Sciatic nerve (tissue), 2 donors: ENCODE measurements at regions not wholly inside any gene's neighbourhood (a gene's known extent, or its start where the extent isn't known, plus 50 kb on each side); places are given as distances from the start of the nearest gene placed in this dataset.
"Not testable (repeated sequence)": the region's sequence is repeated elsewhere in the genome, so short reads cannot be mapped to it uniquely, and the experiment has no call there.

Source experiments
- ATAC-seq: fragments of 200-7000 bp; cut with Tn5 transposase; one replicate; pipeline ENCODE4 v1.9.1; 2020; ENCODE audit warnings: mild to moderate bottlenecking, moderate library complexity
- DNase-seq: peaks from one replicate; pipeline ENCODE4 v3.0.0-alpha.2; 2020; ENCODE audit warnings: low spot score
- intact Hi-C: fragments of 100-400 bp; cut with DNase I; formaldehyde crosslinking; loops from one replicate; pipeline ENCODE4 v1.14.2; 2022
- donor health status: DM: no; HTN: no; CAD: no.
- donor health status: DM: no; HTN: no; CAD: no.

GRCh38 chrX:40422021-40422420 lies 158.7 kb upstream of the ATP6AP2 start:
- DNase-seq (no peak), ATAC-seq (no peak)
- intact Hi-C loops: no loop called here

GRCh38 chrX:40420899-40421729 lies 159.7 kb upstream of the ATP6AP2 start:
- intact Hi-C loops: no loop called here
- ATAC-seq (peak; percentile 71), DNase-seq (no peak)

GRCh38 chrX:40418813-40419195 lies 162.0 kb upstream of the ATP6AP2 start:
- DNase-seq (no peak), ATAC-seq (peak; percentile 66)
- intact Hi-C loops: no loop called here

- no peak for DNase-seq
- intact Hi-C loops: no loop called here
- peak; percentile 60 for ATAC-seq
These were observed 162.5 kb upstream of the ATP6AP2 start for GRCh38 chrX:40418146-40418812.

GRCh38 chrX:40415675-40416074 lies 165.1 kb upstream of the ATP6AP2 start:
- DNase-seq: no peak
- intact Hi-C loops: no loop called here
- no peak for ATAC-seq

GRCh38 chrX:40414335-40414734 lies 166.4 kb upstream of the ATP6AP2 start:
- ATAC-seq (no peak), DNase-seq (no peak)
- intact Hi-C loops: no loop called here

- no peak for DNase-seq
- ATAC-seq: no peak
- intact Hi-C loops: no loop called here
These were observed 169.2 kb upstream of the ATP6AP2 start for GRCh38 chrX:40411340-40412111.

- ATAC-seq (no peak), DNase-seq (no peak)
- intact Hi-C loops: no loop called here
These were observed 169.9 kb upstream of the ATP6AP2 start for GRCh38 chrX:40410859-40411258.

GRCh38 chrX:40406330-40406859 lies 174.4 kb upstream of the ATP6AP2 start:
- intact Hi-C loops: no loop called here
- no peak for DNase-seq
- peak; percentile 77 for ATAC-seq

- no peak for DNase-seq
- intact Hi-C loops: no loop called here
- no peak for ATAC-seq
These were observed 175.4 kb upstream of the ATP6AP2 start for GRCh38 chrX:40405399-40405798.

- ATAC-seq (no peak), DNase-seq (no peak)
- intact Hi-C loops: no loop called here
These were observed 177.0 kb upstream of the ATP6AP2 start for GRCh38 chrX:40403757-40404156.

- intact Hi-C loops: no loop called here
- ATAC-seq (peak; percentile 88), DNase-seq (no peak)
These were observed 177.8 kb upstream of the ATP6AP2 start for GRCh38 chrX:40402831-40403533.

- DNase-seq: no peak
- intact Hi-C loops: no loop called here
- no peak for ATAC-seq
These were observed 185.7 kb upstream of the ATP6AP2 start for GRCh38 chrX:40395102-40395501.

GRCh38 chrX:40394302-40394701 lies 186.5 kb upstream of the ATP6AP2 start:
- DNase-seq (no peak), ATAC-seq (no peak)
- intact Hi-C loops: no loop called here

GRCh38 chrX:40392599-40392998 lies 188.2 kb upstream of the ATP6AP2 start:
- ATAC-seq (peak; percentile 60), DNase-seq (no peak)

GRCh38 chrX:40391662-40392061 lies 189.1 kb upstream of the ATP6AP2 start:
- intact Hi-C loops: no loop called here
- ATAC-seq (no peak), DNase-seq (no peak)

More at GRCh38 chrX:40392599-40392998, 188.2 kb upstream of the ATP6AP2 start:
- intact Hi-C loops: no loop called here

GRCh38 chrX:40389555-40389954 lies 191.2 kb upstream of the ATP6AP2 start:
- no peak for DNase-seq
- intact Hi-C loops: no loop called here
- no peak for ATAC-seq

GRCh38 chrX:40388441-40388840 lies 192.3 kb upstream of the ATP6AP2 start:
- DNase-seq (no peak), ATAC-seq (no peak)
- intact Hi-C loops: no loop called here

GRCh38 chrX:40387869-40388268 lies 192.9 kb upstream of the ATP6AP2 start:
- DNase-seq, intact Hi-C loops: not testable (repeated sequence)
- peak; percentile 32 for ATAC-seq
